ENCODE measurements at regions not wholly inside any gene's neighbourhood (a gene's known extent, or its start where the extent isn't known, plus 50 kb on each side); places are given as distances from the start of the nearest gene placed in this dataset.

DNA sequence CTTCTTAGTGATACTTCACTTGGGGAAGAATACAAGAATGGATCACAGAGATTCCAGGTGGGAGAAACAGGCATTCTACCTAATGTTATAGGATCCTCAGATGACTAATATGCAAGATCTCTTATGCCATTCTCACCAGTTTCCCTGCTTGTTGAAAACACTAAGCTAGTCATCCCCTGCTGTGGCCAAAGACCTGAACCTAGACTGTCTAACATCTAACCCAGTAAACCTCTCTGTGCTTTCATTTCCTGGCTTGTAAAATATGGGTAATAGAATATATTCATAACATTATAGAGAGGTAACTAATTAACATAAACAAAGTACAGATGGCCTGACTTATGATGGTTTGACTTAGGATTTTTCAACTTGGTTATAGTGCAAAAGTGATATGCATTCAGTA, 776.3 kb downstream of the TUSC7 start:
- Histone ChIP-seq H2BK12ac (ENCODE audit: low read length in 2 of 2) (no peak overlapping the region), H3K9me3 (ENCODE audit: control insufficient read depth, low read length) (no peaks in the 10 kb centered on the region), H3K23ac (ENCODE audit: low read length in 2 of 2) (no peak overlapping the region), H2AK5ac (ENCODE audit: low read length, severe bottlenecking) (no peak overlapping the region), H3K18ac (ENCODE audit: low read depth in 1 of 2, low read length in 2 of 2) (no peak overlapping the region), H3K4me1 (ENCODE audit: control insufficient read depth, insufficient read depth, low read depth, low read length) (no peaks in the 10 kb centered on the region), H3K4ac (ENCODE audit: low read depth in 1 of 2, low read length in 2 of 2) (no peak overlapping the region), H3K9ac (ENCODE audit: low read length) (no peak overlapping the region), H3K14ac (ENCODE audit: low read length in 2 of 2) (no peak overlapping the region), H2BK15ac (ENCODE audit: low read depth, poor library complexity, severe bottlenecking) (no peak overlapping the region), H4K91ac (ENCODE audit: low read length) (no peak overlapping the region), H3K36me3 (ENCODE audit: control insufficient read depth in 1 of 2, insufficient read depth in 2 of 2, low read depth in 1 of 2, low read length in 2 of 2) (no peaks in the 10 kb centered on the region), H4K8ac (ENCODE audit: low read length) (no peak overlapping the region), H3K4me2 (ENCODE audit: low read length, poor library complexity, severe bottlenecking) (no peak overlapping the region), H3K27me3 (ENCODE audit: control insufficient read depth in 1 of 2, insufficient read depth in 1 of 2, low read length in 2 of 2) (no peaks in the 10 kb centered on the region), H3K27ac (ENCODE audit: low read length, poor library complexity, severe bottlenecking) (no peak overlapping the region), H2BK120ac (ENCODE audit: low read depth, low read length) (no peak overlapping the region), H3K4me3 (ENCODE audit: insufficient read depth in 1 of 2, low read depth in 1 of 2, low read length in 2 of 2) (no peak overlapping the region), H2AFZ (ENCODE audit: low read depth, low read length) (no peak overlapping the region), H2BK5ac (ENCODE audit: low read depth, low read length, poor library complexity, severe bottlenecking) (no peak overlapping the region), H3K79me1 (replicated peaks; ENCODE audit: low read length, poor library complexity, severe bottlenecking) (no peaks in the 10 kb centered on the region)
- no peak for DNase-seq

DNA sequence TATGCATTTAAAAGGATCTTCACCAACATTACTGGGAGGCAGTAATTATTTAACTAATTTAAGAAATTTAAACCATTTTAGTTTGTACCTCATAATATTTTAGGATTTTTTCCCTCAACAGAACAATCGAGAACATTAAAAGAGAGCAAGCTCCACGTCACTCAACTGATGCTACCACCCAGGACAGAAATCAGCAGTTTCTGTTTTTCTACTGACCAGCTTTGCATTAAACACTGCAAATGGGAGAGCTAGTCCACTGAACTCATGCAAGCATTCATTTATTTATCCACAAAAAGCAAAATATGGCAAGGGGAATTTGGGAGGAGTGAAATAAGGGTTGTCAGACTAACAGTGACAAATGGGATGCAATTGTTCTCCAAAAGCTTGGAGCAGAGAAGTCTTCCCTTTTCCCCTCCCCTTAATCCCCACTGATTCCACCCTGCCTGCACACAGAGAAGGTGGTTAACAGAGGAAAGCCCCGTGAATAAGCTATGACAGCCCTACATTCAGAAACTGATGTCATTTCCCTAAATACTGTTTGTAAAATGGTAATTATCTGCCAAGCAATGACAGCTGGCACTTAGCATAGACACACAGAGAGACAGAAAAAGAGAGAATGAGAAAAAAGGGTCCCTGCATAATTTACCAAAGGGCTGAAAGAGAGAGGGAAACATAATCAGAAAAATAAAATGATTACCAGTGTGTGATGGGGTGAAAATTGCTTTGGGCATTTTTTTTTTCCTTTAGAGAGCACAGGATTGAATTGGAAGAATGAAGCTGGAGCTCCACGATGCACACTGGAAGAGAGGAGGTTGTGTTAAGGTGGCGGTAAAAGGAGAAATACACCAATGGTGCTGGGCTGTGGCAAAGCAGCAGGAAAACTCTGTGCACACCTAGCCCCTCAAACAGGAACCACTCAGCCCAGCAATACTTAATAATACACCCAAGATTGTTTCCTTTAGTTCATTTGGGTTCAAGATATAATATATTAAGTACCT, 777.4 kb downstream of the TUSC7 start:
- Histone ChIP-seq H2BK120ac (ENCODE audit: low read depth, low read length) (no peak overlapping the region), H3K27me3 (ENCODE audit: control insufficient read depth in 1 of 2, insufficient read depth in 1 of 2, low read length in 2 of 2) (no peaks in the 10 kb centered on the region), H3K36me3 (ENCODE audit: control insufficient read depth in 1 of 2, insufficient read depth in 2 of 2, low read depth in 1 of 2, low read length in 2 of 2) (no peaks in the 10 kb centered on the region), H3K4me1 (ENCODE audit: control insufficient read depth, insufficient read depth, low read depth, low read length) (no peaks in the 10 kb centered on the region), H2BK5ac (ENCODE audit: low read depth, low read length, poor library complexity, severe bottlenecking) (no peak overlapping the region), H3K14ac (ENCODE audit: low read length in 2 of 2) (no peak overlapping the region), H4K91ac (ENCODE audit: low read length) (no peak overlapping the region), H3K4me3 (ENCODE audit: insufficient read depth in 1 of 2, low read depth in 1 of 2, low read length in 2 of 2) (no peak overlapping the region), H2BK15ac (ENCODE audit: low read depth, poor library complexity, severe bottlenecking) (no peak overlapping the region), H2AFZ (ENCODE audit: low read depth, low read length) (no peak overlapping the region), H3K9ac (ENCODE audit: low read length) (no peak overlapping the region), H4K8ac (ENCODE audit: low read length) (no peak overlapping the region), H3K9me3 (ENCODE audit: control insufficient read depth, low read length) (no peaks in the 10 kb centered on the region), H3K79me1 (replicated peaks; ENCODE audit: low read length, poor library complexity, severe bottlenecking) (no peaks in the 10 kb centered on the region), H2AK5ac (ENCODE audit: low read length, severe bottlenecking) (no peak overlapping the region), H2BK12ac (ENCODE audit: low read length in 2 of 2) (no peak overlapping the region), H3K18ac (ENCODE audit: low read depth in 1 of 2, low read length in 2 of 2) (no peak overlapping the region), H3K4me2 (ENCODE audit: low read length, poor library complexity, severe bottlenecking) (no peak overlapping the region), H3K23ac (ENCODE audit: low read length in 2 of 2) (no peak overlapping the region), H3K4ac (ENCODE audit: low read depth in 1 of 2, low read length in 2 of 2) (no peak overlapping the region), H3K27ac (ENCODE audit: low read length, poor library complexity, severe bottlenecking) (no peak overlapping the region)
- WGBS: 80% methylated on average over 3 of the region's 5 CpGs
- DNase-seq: no peak

DNA sequence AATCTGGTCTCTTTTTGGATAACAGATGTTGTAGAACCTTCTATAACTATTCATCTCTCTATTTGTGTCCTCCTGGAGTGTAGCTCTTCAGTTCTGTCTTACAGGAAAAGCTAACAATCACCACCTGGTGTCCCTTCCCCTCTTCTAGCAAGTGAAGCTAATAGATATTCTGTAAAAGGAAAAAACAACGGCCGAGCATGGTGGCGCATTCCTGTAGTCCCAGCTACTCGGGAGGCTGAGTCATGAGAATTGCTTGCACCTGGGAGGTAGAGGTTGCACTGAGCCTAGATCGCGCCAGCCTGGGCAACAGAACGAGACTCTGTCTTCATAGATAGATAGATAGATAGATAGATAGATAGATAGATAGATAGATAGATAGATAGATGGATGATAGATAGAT, 779.4 kb downstream of the TUSC7 start:
- H3K23ac ChIP-seq (ENCODE audit: low read length in 2 of 2): no peak overlapping the region
- no peak overlapping the region for H3K4me3 ChIP-seq (ENCODE audit: insufficient read depth in 1 of 2, low read depth in 1 of 2, low read length in 2 of 2)
- no peak overlapping the region for H3K9ac ChIP-seq (ENCODE audit: low read length)
- H3K18ac ChIP-seq (ENCODE audit: low read depth in 1 of 2, low read length in 2 of 2): no peak overlapping the region
- no peak overlapping the region for H3K14ac ChIP-seq (ENCODE audit: low read length in 2 of 2)
- H3K79me1 ChIP-seq (replicated peaks; ENCODE audit: low read length, poor library complexity, severe bottlenecking): no peaks in the 10 kb centered on the region
- H3K4me1 ChIP-seq (ENCODE audit: control insufficient read depth, insufficient read depth, low read depth, low read length): no peaks in the 10 kb centered on the region
- H3K4ac ChIP-seq (ENCODE audit: low read depth in 1 of 2, low read length in 2 of 2): no peak overlapping the region
- H3K27ac ChIP-seq (ENCODE audit: low read length, poor library complexity, severe bottlenecking): no peak overlapping the region
- no peak overlapping the region for H3K4me2 ChIP-seq (ENCODE audit: low read length, poor library complexity, severe bottlenecking)
- H3K36me3 ChIP-seq (ENCODE audit: control insufficient read depth in 1 of 2, insufficient read depth in 2 of 2, low read depth in 1 of 2, low read length in 2 of 2): no peaks in the 10 kb centered on the region
- H2AK5ac ChIP-seq (ENCODE audit: low read length, severe bottlenecking): no peak overlapping the region
- no peaks in the 10 kb centered on the region for H3K9me3 ChIP-seq (ENCODE audit: control insufficient read depth, low read length)
- H4K8ac ChIP-seq (ENCODE audit: low read length): no peak overlapping the region
- DNase-seq: no peak
- H4K91ac ChIP-seq (ENCODE audit: low read length): no peak overlapping the region
- H2AFZ ChIP-seq (ENCODE audit: low read depth, low read length): no peak overlapping the region
- WGBS: 86% methylated on average over 7 of the region's 7 CpGs
- H2BK12ac ChIP-seq (ENCODE audit: low read length in 2 of 2): no peak overlapping the region
- no peak overlapping the region for H2BK120ac ChIP-seq (ENCODE audit: low read depth, low read length)
- no peak overlapping the region for H2BK5ac ChIP-seq (ENCODE audit: low read depth, low read length, poor library complexity, severe bottlenecking)
- H2BK15ac ChIP-seq (ENCODE audit: low read depth, poor library complexity, severe bottlenecking): no peak overlapping the region
- no peaks in the 10 kb centered on the region for H3K27me3 ChIP-seq (ENCODE audit: control insufficient read depth in 1 of 2, insufficient read depth in 1 of 2, low read length in 2 of 2)

DNA sequence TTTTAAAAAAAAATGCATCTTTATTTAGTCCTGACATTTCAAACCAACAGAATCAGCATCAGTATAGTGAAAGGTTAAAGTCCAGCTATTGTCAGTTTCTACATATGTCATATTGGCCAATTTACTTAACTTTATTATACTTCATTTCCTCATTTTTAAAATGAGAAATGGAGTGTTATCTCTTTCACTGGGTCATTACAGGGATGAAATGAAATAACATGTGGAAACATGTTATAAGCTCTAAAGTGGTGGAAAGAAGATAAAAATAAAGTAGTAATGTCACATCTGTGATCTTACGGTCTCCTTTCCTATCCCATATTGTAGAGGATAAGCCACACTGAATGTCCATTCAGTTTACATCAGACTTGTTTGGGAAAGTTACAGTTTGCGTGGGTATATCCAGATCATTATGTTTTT, 780.1 kb downstream of the TUSC7 start:
- Histone ChIP-seq H3K9ac (ENCODE audit: low read length) (no peak overlapping the region), H3K27ac (ENCODE audit: low read length, poor library complexity, severe bottlenecking) (no peak overlapping the region), H3K14ac (ENCODE audit: low read length in 2 of 2) (no peak overlapping the region), H2AK5ac (ENCODE audit: low read length, severe bottlenecking) (no peak overlapping the region), H4K91ac (ENCODE audit: low read length) (no peak overlapping the region), H3K36me3 (ENCODE audit: control insufficient read depth in 1 of 2, insufficient read depth in 2 of 2, low read depth in 1 of 2, low read length in 2 of 2) (no peaks in the 10 kb centered on the region), H3K9me3 (ENCODE audit: control insufficient read depth, low read length) (no peaks in the 10 kb centered on the region), H4K8ac (ENCODE audit: low read length) (no peak overlapping the region), H2BK15ac (ENCODE audit: low read depth, poor library complexity, severe bottlenecking) (no peak overlapping the region), H3K4me3 (ENCODE audit: insufficient read depth in 1 of 2, low read depth in 1 of 2, low read length in 2 of 2) (no peak overlapping the region), H3K4me2 (ENCODE audit: low read length, poor library complexity, severe bottlenecking) (no peak overlapping the region), H3K18ac (ENCODE audit: low read depth in 1 of 2, low read length in 2 of 2) (no peak overlapping the region), H3K4me1 (ENCODE audit: control insufficient read depth, insufficient read depth, low read depth, low read length) (no peaks in the 10 kb centered on the region), H3K27me3 (ENCODE audit: control insufficient read depth in 1 of 2, insufficient read depth in 1 of 2, low read length in 2 of 2) (no peaks in the 10 kb centered on the region), H2BK120ac (ENCODE audit: low read depth, low read length) (no peak overlapping the region), H3K79me1 (replicated peaks; ENCODE audit: low read length, poor library complexity, severe bottlenecking) (no peaks in the 10 kb centered on the region), H3K4ac (ENCODE audit: low read depth in 1 of 2, low read length in 2 of 2) (no peak overlapping the region), H2BK12ac (ENCODE audit: low read length in 2 of 2) (no peak overlapping the region), H3K23ac (ENCODE audit: low read length in 2 of 2) (no peak overlapping the region), H2AFZ (ENCODE audit: low read depth, low read length) (no peak overlapping the region), H2BK5ac (ENCODE audit: low read depth, low read length, poor library complexity, severe bottlenecking) (no peak overlapping the region)
- no CpG with 5 or more reads among the region's 2 CpGs for WGBS
- no peak for DNase-seq

Measured in mesenchymal stem cell (in vitro differentiated cells and primary cell).